HUES48 (cell line): ENCODE measurements at regions not wholly inside any gene's neighbourhood (a gene's known extent, or its start where the extent isn't known, plus 50 kb on each side); places are given as distances from the start of the nearest gene placed in this dataset.

Experiments
- H3K27ac ChIP-seq: one replicate; pipeline ENCODE4 v1.7.0; 2013; ENCODE audit warnings: low read depth, low read length, inconsistent platforms
- H3K27me3 ChIP-seq: 2 replicates; pipeline ENCODE4 v1.6.1; 2013; ENCODE audit warnings: mild to moderate bottlenecking, low read length; ENCODE audit not compliant: control insufficient read depth, insufficient read depth
- H3K36me3 ChIP-seq: 2 replicates; pipeline ENCODE4 v1.6.1; 2013; ENCODE audit warnings: low read length; ENCODE audit not compliant: control insufficient read depth, insufficient read depth
- H3K4me1 ChIP-seq: 2 replicates; pipeline ENCODE4 v1.6.1; 2013; ENCODE audit warnings: mild to moderate bottlenecking, low read length; ENCODE audit not compliant: control insufficient read depth, insufficient read depth
- H3K4me3 ChIP-seq: 2 replicates; pipeline ENCODE4 v1.5.1; 2013; ENCODE audit warnings: mild to moderate bottlenecking, low read depth, low read length
- H3K9ac ChIP-seq: 2 replicates; pipeline ENCODE4 v1.6.1; 2013; ENCODE audit warnings: mild to moderate bottlenecking, low read depth, low read length, moderate library complexity
- H3K9me3 ChIP-seq: 2 replicates; pipeline ENCODE4 v1.6.1; 2013; ENCODE audit warnings: low read length; ENCODE audit not compliant: control insufficient read depth, insufficient read depth

DNA sequence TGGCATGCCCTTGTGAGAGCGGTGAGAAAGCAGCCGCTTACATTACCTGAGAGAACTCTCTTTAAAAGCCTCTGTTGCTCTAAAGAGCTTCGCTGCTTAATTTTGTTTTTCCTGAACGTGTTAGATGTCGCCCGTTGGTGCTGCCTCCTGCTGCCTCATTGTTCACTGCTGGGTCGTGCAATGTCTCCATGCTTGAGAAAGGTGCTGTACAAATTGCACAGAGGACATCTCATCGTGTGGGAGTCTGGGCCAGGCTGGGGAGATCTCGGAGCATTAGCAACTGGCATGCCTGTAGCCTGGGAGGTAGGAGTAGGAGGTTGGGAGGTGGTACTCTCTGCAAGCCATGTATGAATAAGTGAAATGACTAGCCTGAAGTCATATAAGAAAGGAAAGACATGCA, 686.0 kb downstream of the NOVA1 start:
- no peaks in the 10 kb centered on the region for H3K9me3 ChIP-seq

DNA sequence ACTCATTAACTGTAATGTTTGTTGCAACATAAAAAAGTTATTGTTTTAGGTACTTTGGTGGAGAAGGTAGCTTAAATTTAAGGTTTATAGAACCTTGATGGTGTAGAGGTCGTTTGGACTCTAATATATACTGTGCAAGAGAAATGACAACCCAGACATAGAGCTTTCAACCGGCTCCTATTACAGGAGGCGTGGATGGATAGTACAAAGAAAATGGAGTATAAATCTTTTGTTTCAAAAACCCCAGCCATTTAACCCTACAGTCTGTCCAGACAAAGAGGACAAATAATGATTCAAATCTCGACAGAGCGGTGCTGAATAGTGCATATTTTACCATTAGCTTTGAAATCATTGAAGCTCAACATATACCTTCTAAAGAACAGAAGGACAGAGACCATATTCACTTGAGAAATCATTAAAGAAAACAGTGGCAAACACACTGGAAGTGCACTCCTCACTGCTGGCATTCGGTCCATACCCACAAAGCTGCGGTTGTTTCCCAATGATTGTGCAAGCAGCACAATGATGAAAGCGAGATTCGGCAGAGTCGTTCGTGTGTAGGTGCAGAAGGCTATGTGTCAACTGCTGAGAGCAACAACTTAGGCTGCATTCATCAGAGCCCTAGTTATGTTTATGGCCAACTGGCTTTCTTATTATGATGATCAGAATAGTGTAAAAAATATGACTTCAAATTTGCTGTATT, 688.6 kb downstream of the NOVA1 start:
- no peak overlapping the region for H3K4me3 ChIP-seq
- no peaks in the 10 kb centered on the region for H3K27me3 ChIP-seq
- no peaks in the 10 kb centered on the region for H3K36me3 ChIP-seq
- no peaks in the 10 kb centered on the region; the same call in 1 of the 2 replicates for H3K4me1 ChIP-seq
- H3K9ac ChIP-seq: no peak overlapping the region
- no peak overlapping the region for H3K27ac ChIP-seq
- H3K9me3 ChIP-seq: no peaks in the 10 kb centered on the region

More for the DNA sequence above, 686.0 kb downstream of the NOVA1 start:
- no peaks in the 10 kb centered on the region for H3K4me1 ChIP-seq
- no peaks in the 10 kb centered on the region for H3K27me3 ChIP-seq
- no peak overlapping the region for H3K9ac ChIP-seq
- no peaks in the 10 kb centered on the region for H3K36me3 ChIP-seq
- H3K4me3 ChIP-seq: no peak overlapping the region
- no peak overlapping the region for H3K27ac ChIP-seq

- H3K9ac ChIP-seq: no peak overlapping the region
- no peaks in the 10 kb centered on the region; the same call in 1 of the 2 replicates for H3K4me1 ChIP-seq
- no peaks in the 10 kb centered on the region for H3K36me3 ChIP-seq
- H3K27me3 ChIP-seq: no peaks in the 10 kb centered on the region
- H3K4me3 ChIP-seq: no peak overlapping the region
- no peaks in the 10 kb centered on the region for H3K9me3 ChIP-seq
- H3K27ac ChIP-seq: no peak overlapping the region
Observed at GRCh38 chr14:25908277-25909044, 689.4 kb downstream of the NOVA1 start.

DNA sequence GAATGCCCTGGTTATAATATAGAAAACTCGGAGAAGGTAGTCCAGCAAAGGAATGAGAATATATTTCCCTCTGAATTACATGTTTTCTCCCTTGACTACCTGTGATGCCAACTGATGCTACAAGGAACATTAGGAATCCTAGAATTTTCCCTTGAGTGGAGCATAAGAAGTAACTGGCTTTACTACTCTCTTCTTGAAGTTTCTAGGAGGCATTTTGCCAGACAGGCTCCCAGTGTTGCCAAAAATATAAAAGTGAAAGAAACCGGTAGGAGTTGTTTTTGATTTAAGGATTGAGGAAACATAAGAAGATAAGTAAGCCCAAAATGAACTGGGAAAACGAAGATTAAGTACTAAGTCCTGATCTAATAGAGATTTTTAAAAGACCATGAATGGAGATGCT, 693.4 kb downstream of the NOVA1 start:
- Histone ChIP-seq H3K4me3 (no peak overlapping the region), H3K27ac (no peak overlapping the region), H3K9me3 (no peaks in the 10 kb centered on the region), H3K4me1 (no peaks in the 10 kb centered on the region; the same call in 1 of the 2 replicates), H3K27me3 (no peaks in the 10 kb centered on the region), H3K36me3 (no peaks in the 10 kb centered on the region), H3K9ac (no peak overlapping the region)

- no peak overlapping the region for H3K4me3 ChIP-seq
- no peak overlapping the region for H3K27ac ChIP-seq
- no peaks in the 10 kb centered on the region for H3K9me3 ChIP-seq
- H3K4me1 ChIP-seq: peaks cover 26% of the 10 kb centered on the region
- no peaks in the 10 kb centered on the region for H3K27me3 ChIP-seq
- H3K9ac ChIP-seq: no peak overlapping the region
- H3K36me3 ChIP-seq: no peaks in the 10 kb centered on the region
Observed at GRCh38 chr14:25899197-25899596, 698.6 kb downstream of the NOVA1 start.

DNA sequence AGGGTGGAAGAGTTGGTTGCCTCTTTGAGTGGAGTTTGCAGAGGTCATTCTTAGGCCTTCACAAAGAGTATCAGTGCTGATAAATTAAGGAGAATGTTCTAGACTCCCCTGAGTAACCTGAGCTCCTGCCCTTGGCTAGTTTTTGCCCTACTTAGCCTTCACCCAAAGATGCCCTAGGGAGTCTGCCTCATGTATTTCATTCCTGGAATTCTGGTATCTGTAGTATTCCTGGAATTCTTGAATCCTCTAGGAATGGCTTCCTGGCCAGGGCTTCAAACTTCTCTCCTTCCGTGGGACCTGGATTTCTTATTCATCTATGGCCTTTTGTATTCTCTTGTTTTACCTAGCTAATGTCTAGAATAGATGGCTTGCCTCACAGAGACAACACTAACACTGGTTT, 701.1 kb downstream of the NOVA1 start:
- Histone ChIP-seq H3K36me3 (no peaks in the 10 kb centered on the region), H3K27me3 (no peaks in the 10 kb centered on the region), H3K4me1 (peaks cover 26% of the 10 kb centered on the region), H3K27ac (no peak overlapping the region), H3K4me3 (no peak overlapping the region), H3K9ac (no peak overlapping the region), H3K9me3 (no peaks in the 10 kb centered on the region)

DNA sequence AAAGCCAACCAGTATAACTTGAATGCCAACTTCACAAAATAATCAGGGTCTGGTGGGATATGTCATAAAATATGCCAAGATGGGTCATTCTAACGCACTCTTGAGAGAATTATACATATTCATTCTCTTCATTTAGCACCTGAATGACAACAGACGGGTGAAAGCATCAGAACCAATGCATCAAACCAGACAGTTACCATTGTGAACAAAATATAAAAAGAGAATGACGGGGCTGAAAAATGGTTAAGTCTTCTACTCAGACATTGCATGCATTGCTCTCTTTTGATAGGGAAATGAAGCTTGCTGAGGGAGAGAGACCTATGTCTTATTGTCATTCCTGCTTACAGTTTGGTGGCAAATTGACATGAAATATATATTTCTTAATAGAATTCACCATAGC, 702.1 kb downstream of the NOVA1 start:
- Histone ChIP-seq H3K9ac (no peak overlapping the region), H3K36me3 (no peaks in the 10 kb centered on the region), H3K4me3 (no peak overlapping the region), H3K27ac (no peak overlapping the region), H3K4me1 (peaks cover 26% of the 10 kb centered on the region), H3K27me3 (no peaks in the 10 kb centered on the region), H3K9me3 (no peaks in the 10 kb centered on the region)

GRCh38 chr14:25887251-25887878, 710.5 kb downstream of the NOVA1 start:
- Histone ChIP-seq H3K27me3 (no peaks in the 10 kb centered on the region), H3K36me3 (no peaks in the 10 kb centered on the region), H3K27ac (no peak overlapping the region), H3K4me3 (no peak overlapping the region), H3K9me3 (no peaks in the 10 kb centered on the region), H3K9ac (no peak overlapping the region), H3K4me1 (peaks cover 7% of the 10 kb centered on the region)

DNA sequence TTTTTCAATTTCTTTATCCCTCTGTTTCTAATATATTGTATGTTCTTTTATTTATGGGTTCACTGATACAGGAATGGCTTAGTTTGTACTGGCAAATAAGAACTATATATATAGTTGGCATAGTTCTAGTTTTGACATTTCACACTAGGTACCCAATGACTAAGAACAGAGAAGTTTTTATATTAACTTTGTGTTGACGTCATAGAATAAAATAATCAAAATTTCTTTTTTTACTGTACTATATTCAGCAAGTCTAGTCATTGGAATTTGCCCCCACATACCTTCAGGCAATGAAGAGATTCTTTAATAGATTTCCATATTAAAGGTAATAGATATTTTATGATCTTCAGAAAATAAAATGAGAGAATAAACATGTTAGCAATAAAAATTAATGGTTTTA, 713.2 kb downstream of the NOVA1 start:
- Histone ChIP-seq H3K9ac (no peak overlapping the region), H3K36me3 (no peaks in the 10 kb centered on the region), H3K4me3 (no peak overlapping the region), H3K27ac (no peak overlapping the region), H3K27me3 (no peaks in the 10 kb centered on the region), H3K4me1 (peaks cover 7% of the 10 kb centered on the region), H3K9me3 (no peaks in the 10 kb centered on the region)

DNA sequence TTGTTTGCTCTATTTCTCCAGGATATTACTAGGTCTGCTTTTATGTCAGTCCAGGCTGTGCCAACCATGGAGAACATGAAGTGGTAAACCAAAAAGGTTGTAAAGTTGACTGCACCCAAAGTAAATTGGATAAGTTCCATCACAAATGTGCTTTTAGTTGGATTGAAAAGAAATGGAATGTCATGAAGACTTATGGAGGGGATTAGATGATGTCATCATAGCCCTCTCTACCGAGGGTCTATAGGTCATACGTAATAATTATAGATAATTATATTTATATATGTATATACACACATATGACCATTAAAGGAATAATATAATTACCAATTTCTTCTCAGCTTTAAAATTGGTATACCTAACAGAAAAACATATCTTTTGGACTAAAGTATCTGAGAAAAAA, 714.9 kb downstream of the NOVA1 start:
- Histone ChIP-seq H3K9me3 (no peaks in the 10 kb centered on the region), H3K27me3 (no peaks in the 10 kb centered on the region), H3K4me1 (peaks cover 6% of the 10 kb centered on the region), H3K9ac (no peak overlapping the region), H3K4me3 (no peak overlapping the region), H3K36me3 (no peaks in the 10 kb centered on the region), H3K27ac (no peak overlapping the region)

GRCh38 chr14:25875475-25875874, 722.4 kb downstream of the NOVA1 start:
- no peak overlapping the region for H3K9ac ChIP-seq
- no peaks in the 10 kb centered on the region for H3K27me3 ChIP-seq
- H3K27ac ChIP-seq: no peak overlapping the region
- no peak overlapping the region for H3K4me3 ChIP-seq
- H3K36me3 ChIP-seq: no peaks in the 10 kb centered on the region
- H3K4me1 ChIP-seq: no peaks in the 10 kb centered on the region
- no peaks in the 10 kb centered on the region for H3K9me3 ChIP-seq
